GM18520 (cell line): ENCODE measurements at regions not wholly inside any gene's neighbourhood (a gene's known extent, or its start where the extent isn't known, plus 50 kb on each side); places are given as distances from the start of the nearest gene placed in this dataset.

ENCODE experiments used
- ATAC-seq: cut with Tn5 transposase; IDR thresholded peaks from one replicate; pipeline ENCODE4 v1.9.1; 2021; ENCODE audit not compliant: unreplicated experiment

GRCh38 chr13:40318366-40318765 is 348.1 kb downstream of the FOXO1 start:
- ATAC-seq = no peak

- no peak for ATAC-seq
Measured at GRCh38 chr13:40319699-40320579, 346.5 kb downstream of the FOXO1 start.

GRCh38 chr13:40328091-40328490 is 338.4 kb downstream of the FOXO1 start:
- ATAC-seq = no peak

GRCh38 chr13:40329781-40330485 is 336.5 kb downstream of the FOXO1 start:
- no peak for ATAC-seq

- ATAC-seq = no peak
Measured at GRCh38 chr13:40330950-40331349, 335.5 kb downstream of the FOXO1 start.

- ATAC-seq = no peak
Measured at GRCh38 chr13:40331802-40332201, 334.6 kb downstream of the FOXO1 start.

GRCh38 chr13:40333226-40333625 is 333.2 kb downstream of the FOXO1 start:
- no peak for ATAC-seq

- ATAC-seq = no peak
Measured at GRCh38 chr13:40334031-40334430, 332.4 kb downstream of the FOXO1 start.

GRCh38 chr13:40334616-40335015 is 331.8 kb downstream of the FOXO1 start:
- no peak for ATAC-seq

- no peak for ATAC-seq
Measured at GRCh38 chr13:40336228-40337221, 329.9 kb downstream of the FOXO1 start.

GRCh38 chr13:40337651-40338050 is 328.8 kb downstream of the FOXO1 start:
- no peak for ATAC-seq

- ATAC-seq = no peak
Measured at GRCh38 chr13:40338217-40338616, 328.2 kb downstream of the FOXO1 start.

GRCh38 chr13:40340368-40341095 is 325.9 kb downstream of the FOXO1 start:
- no peak for ATAC-seq

- no peak for ATAC-seq
Measured at GRCh38 chr13:40341096-40341471, 325.4 kb downstream of the FOXO1 start.

- no peak for ATAC-seq
Measured at GRCh38 chr13:40341501-40341900, 324.9 kb downstream of the FOXO1 start.

GRCh38 chr13:40342461-40342860 is 324.0 kb downstream of the FOXO1 start:
- no peak for ATAC-seq

GRCh38 chr13:40342901-40343300 is 323.5 kb downstream of the FOXO1 start:
- ATAC-seq = no peak

- ATAC-seq = no peak
Measured at GRCh38 chr13:40343550-40344269, 322.7 kb downstream of the FOXO1 start.

- peak; percentile 89 for ATAC-seq
Measured at GRCh38 chr13:40344270-40345148, 321.9 kb downstream of the FOXO1 start.
